Stimulated activated effector memory CD8-positive, alpha-beta T cell treated with anti-CD3 and anti-CD28 coated beads, Interleukin-12 subunit alpha, Interleukin-12 subunit beta, amount 100 ng/mL, for 72 hours (primary cell): ENCODE measurements at regions not wholly inside any gene's neighbourhood (a gene's known extent, or its start where the extent isn't known, plus 50 kb on each side); places are given as distances from the start of the nearest gene placed in this dataset.
"Not testable (repeated sequence)": the region's sequence is repeated elsewhere in the genome, so short reads cannot be mapped to it uniquely, and the experiment has no call there.

Source experiments
- ATAC-seq: fragments of 150-1000 bp; cut with Tn5 transposase; 2 replicates; pipeline ENCODE4 v1.10.0; 2021
- DNase-seq, 2 donors: peaks; one replicate each; pipeline ENCODE4 v3.0.0; 2021 to 2022; ENCODE audit warnings: low spot score in 2 of 2
- H3K27ac Mint-ChIP-seq: one replicate; pipeline ENCODE4 v1.8.0; 2022; ENCODE audit warnings: mild to moderate bottlenecking, mixed read lengths
- H3K36me3 Mint-ChIP-seq: one replicate; pipeline ENCODE4 v1.8.0; 2022; ENCODE audit warnings: mild to moderate bottlenecking, mixed read lengths
- H3K4me1 Mint-ChIP-seq: one replicate; pipeline ENCODE4 v1.8.0; 2022; ENCODE audit warnings: mixed read lengths
- H3K4me3 Mint-ChIP-seq: one replicate; pipeline ENCODE4 v1.8.0; 2022; ENCODE audit warnings: mild to moderate bottlenecking, mixed read lengths
- H3K9me3 Mint-ChIP-seq: one replicate; pipeline ENCODE4 v1.8.0; 2022; ENCODE audit warnings: mixed read lengths

DNA sequence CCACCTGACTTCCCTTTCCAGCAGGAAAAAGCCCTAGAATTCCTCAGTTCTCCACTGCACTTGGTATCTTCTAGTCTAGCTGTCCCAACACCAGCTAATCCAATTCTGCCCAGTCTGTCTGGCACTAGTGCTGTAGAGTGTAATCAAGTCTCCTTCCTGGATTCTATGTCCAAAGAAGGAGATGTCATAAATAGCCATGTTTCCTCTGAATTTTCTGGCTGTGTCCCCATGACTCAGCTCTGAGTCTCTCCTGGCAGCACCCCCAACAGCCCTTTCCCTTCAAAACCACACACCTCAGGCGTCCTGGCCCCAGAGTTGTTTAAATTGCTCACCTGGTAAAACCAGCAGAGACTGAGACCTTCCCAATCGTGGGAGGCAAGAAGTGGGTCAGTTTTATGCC, 197.2 kb downstream of the GRXCR1 start:
- no peaks in the 10 kb centered on the region for H3K36me3 Mint-ChIP-seq
- DNase-seq (no peak), ATAC-seq (no peak)
- H3K9me3 Mint-ChIP-seq = no peaks in the 10 kb centered on the region
- H3K4me3 Mint-ChIP-seq = no peak overlapping the region
- no peak overlapping the region for H3K27ac Mint-ChIP-seq
- H3K4me1 Mint-ChIP-seq = no peaks in the 10 kb centered on the region

GRCh38 chr4:43103048-43103447, 210.5 kb downstream of the GRXCR1 start:
- H3K27ac Mint-ChIP-seq = no peak overlapping the region
- H3K4me3 Mint-ChIP-seq = no peak overlapping the region
- H3K9me3 Mint-ChIP-seq = peaks cover 7% of the 10 kb centered on the region
- DNase-seq = no peak
- ATAC-seq = no peak
- H3K4me1 Mint-ChIP-seq = no peaks in the 10 kb centered on the region
- H3K36me3 Mint-ChIP-seq = no peaks in the 10 kb centered on the region

GRCh38 chr4:43112139-43112538, 219.6 kb downstream of the GRXCR1 start:
- H3K27ac Mint-ChIP-seq = no peak overlapping the region
- peaks cover 15% of the 10 kb centered on the region for H3K9me3 Mint-ChIP-seq
- DNase-seq (no peak), ATAC-seq (no peak)
- H3K4me3 Mint-ChIP-seq = no peak overlapping the region
- H3K36me3 Mint-ChIP-seq = no peaks in the 10 kb centered on the region
- no peaks in the 10 kb centered on the region for H3K4me1 Mint-ChIP-seq

DNA sequence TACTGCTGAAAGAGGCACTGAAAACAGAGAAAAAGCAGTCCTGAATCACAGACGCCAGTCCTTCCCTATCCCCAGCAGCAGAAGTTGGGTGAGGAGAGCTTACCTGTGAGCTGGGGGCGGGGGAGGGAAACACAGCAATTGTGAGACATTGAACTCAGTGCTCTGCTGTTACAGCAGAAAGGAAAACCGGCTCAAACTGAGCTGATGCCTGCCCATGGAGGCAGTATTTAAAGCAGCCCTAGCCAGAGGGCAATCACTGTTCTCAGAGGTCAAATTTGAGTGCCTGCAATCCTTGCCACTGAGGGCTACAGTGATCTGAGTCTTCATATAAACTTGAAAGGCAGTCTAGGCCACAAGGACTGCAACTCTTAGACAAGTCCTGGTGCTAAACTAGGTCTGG, 220.7 kb downstream of the GRXCR1 start:
- peaks cover 15% of the 10 kb centered on the region for H3K9me3 Mint-ChIP-seq
- no peaks in the 10 kb centered on the region for H3K4me1 Mint-ChIP-seq
- no peak for ATAC-seq
- no peak overlapping the region for H3K27ac Mint-ChIP-seq
- H3K36me3 Mint-ChIP-seq = no peaks in the 10 kb centered on the region
- no peak overlapping the region for H3K4me3 Mint-ChIP-seq
- DNase-seq = no peak

DNA sequence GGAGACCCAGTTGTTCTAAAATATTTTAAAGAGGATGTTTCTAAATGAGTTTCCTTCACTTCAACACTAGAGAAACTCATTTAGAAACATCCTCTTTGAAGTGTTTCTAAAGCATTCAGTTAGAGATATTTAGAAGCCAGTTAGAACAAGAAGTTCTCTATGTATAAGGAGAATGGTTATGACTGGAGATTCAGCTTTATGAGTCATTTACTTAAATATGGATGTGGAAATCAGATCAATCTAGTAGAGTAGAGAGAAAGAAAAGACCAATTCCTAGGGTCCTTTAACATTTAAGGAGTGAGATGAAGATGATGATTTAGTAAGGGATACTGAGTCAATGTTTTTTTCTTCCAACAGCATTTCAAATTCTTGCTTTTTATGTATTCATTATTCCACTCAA, 234.1 kb downstream of the GRXCR1 start:
- ATAC-seq (no peak), DNase-seq (no peak)
- H3K4me3 Mint-ChIP-seq = no peak overlapping the region
- H3K4me1 Mint-ChIP-seq = no peaks in the 10 kb centered on the region
- H3K36me3 Mint-ChIP-seq = no peaks in the 10 kb centered on the region
- no peak overlapping the region for H3K27ac Mint-ChIP-seq
- H3K9me3 Mint-ChIP-seq = peaks cover 9% of the 10 kb centered on the region

GRCh38 chr4:43130228-43131021, 237.9 kb downstream of the GRXCR1 start:
- Mint-ChIP-seq H3K4me3 (no peak overlapping the region), H3K27ac (no peak overlapping the region), H3K9me3 (peaks cover 5% of the 10 kb centered on the region), H3K4me1 (no peaks in the 10 kb centered on the region), H3K36me3 (no peaks in the 10 kb centered on the region)
- ATAC-seq (no peak), DNase-seq (no peak)

GRCh38 chr4:43132010-43132582, 239.6 kb downstream of the GRXCR1 start:
- ATAC-seq = no peak
- H3K36me3 Mint-ChIP-seq = no peaks in the 10 kb centered on the region
- no peaks in the 10 kb centered on the region for H3K9me3 Mint-ChIP-seq

DNA sequence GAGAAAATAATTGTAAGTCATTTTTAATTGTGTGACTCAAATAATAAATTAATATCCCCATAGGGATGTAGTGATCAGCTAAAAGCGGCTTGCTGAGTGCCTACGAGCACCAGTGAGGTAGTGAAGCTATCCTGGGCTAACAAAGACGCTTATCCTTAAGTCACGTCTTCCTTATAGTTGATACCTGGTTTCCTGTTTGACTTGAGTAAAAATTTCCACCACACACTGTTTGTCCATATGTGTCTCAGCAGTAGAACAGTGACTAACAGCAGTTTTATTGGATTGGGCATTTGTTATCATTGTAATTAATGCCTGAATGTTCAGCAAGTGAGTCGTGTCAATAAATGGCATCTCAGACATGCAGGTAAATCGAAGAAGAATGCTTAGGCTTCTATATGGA, 241.1 kb downstream of the GRXCR1 start:
- H3K27ac Mint-ChIP-seq = no peak overlapping the region
- no peak overlapping the region for H3K4me3 Mint-ChIP-seq
- no peaks in the 10 kb centered on the region for H3K36me3 Mint-ChIP-seq
- no peaks in the 10 kb centered on the region for H3K9me3 Mint-ChIP-seq
- DNase-seq (no peak), ATAC-seq (no peak)
- H3K4me1 Mint-ChIP-seq = no peaks in the 10 kb centered on the region

More at GRCh38 chr4:43132010-43132582, 239.6 kb downstream of the GRXCR1 start:
- peak in 1 of 2 donors; percentile 61 for DNase-seq
- Mint-ChIP-seq H3K27ac (no peak overlapping the region), H3K4me1 (no peaks in the 10 kb centered on the region), H3K4me3 (no peak overlapping the region)

DNA sequence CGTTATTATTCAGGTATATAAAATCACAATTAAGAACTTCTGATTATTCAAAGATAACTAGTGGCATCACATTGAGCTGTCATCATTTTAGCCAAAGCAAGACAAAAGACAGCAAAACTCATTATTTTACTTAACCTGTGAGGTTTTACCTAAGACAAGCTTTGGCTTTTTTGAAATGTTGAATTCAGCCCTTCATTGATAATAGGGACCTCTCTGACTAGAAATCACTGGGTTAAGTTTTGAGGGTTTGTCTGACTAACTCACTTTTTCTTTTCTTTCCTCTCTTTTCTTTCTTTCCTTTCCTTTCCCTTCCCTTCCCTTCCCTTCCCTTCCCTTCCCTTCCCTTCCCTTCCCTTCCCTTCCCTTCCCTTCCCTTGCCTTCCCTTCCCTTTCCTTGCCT, 244.2 kb downstream of the GRXCR1 start:
- no peaks in the 10 kb centered on the region for H3K4me1 Mint-ChIP-seq
- no peak overlapping the region for H3K27ac Mint-ChIP-seq
- peaks cover 4% of the 10 kb centered on the region for H3K9me3 Mint-ChIP-seq
- ATAC-seq (no peak), DNase-seq (no peak)
- no peak overlapping the region for H3K4me3 Mint-ChIP-seq
- no peaks in the 10 kb centered on the region for H3K36me3 Mint-ChIP-seq

DNA sequence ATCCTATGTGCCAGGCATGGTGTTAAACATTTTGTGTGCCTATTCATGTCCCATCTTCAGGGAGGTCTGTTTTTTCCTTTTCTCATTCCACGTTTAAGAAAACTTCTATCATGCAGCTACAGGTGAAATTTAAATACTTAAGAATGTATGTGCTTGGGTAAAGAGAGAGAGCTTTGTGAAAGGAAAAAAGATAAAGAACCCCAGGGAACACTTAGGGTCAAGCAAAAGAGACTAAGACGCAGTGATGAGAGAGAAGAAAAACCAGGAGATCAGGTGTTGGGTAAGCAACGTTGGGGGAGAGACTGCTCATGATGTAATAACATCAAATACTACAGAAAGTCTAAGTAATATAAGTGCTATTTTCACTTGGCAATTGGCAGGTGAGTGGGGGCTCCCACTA, 253.7 kb downstream of the GRXCR1 start:
- H3K4me1 Mint-ChIP-seq = no peaks in the 10 kb centered on the region
- H3K4me3 Mint-ChIP-seq = no peak overlapping the region
- H3K36me3 Mint-ChIP-seq = peaks cover 4% of the 10 kb centered on the region
- ATAC-seq (no peak), DNase-seq (no peak)
- no peak overlapping the region for H3K27ac Mint-ChIP-seq
- peaks cover 13% of the 10 kb centered on the region for H3K9me3 Mint-ChIP-seq

- Mint-ChIP-seq H3K4me3 (no peak overlapping the region), H3K27ac (no peak overlapping the region), H3K36me3 (peaks cover 4% of the 10 kb centered on the region), H3K9me3 (peaks cover 13% of the 10 kb centered on the region), H3K4me1 (no peaks in the 10 kb centered on the region)
- DNase-seq (no peak), ATAC-seq (no peak)
These were observed 256.0 kb downstream of the GRXCR1 start for GRCh38 chr4:43148481-43148880.

- H3K9me3 Mint-ChIP-seq = no peaks in the 10 kb centered on the region
- H3K36me3 Mint-ChIP-seq = no peaks in the 10 kb centered on the region
- H3K4me1 Mint-ChIP-seq = no peaks in the 10 kb centered on the region
- H3K4me3 Mint-ChIP-seq = no peak overlapping the region
- no peak for DNase-seq
- H3K27ac Mint-ChIP-seq = no peak overlapping the region
- no peak for ATAC-seq
These were observed 270.7 kb downstream of the GRXCR1 start for GRCh38 chr4:43163101-43163792.

GRCh38 chr4:43189741-43190140, 297.2 kb downstream of the GRXCR1 start:
- no peak for DNase-seq
- no peak for ATAC-seq
- H3K9me3 Mint-ChIP-seq = peaks cover 5% of the 10 kb centered on the region
- no peak overlapping the region for H3K4me3 Mint-ChIP-seq
- H3K27ac Mint-ChIP-seq = no peak overlapping the region
- no peaks in the 10 kb centered on the region for H3K4me1 Mint-ChIP-seq
- H3K36me3 Mint-ChIP-seq = no peaks in the 10 kb centered on the region

- H3K9me3 Mint-ChIP-seq = peaks cover 11% of the 10 kb centered on the region
- H3K4me1 Mint-ChIP-seq, H3K27ac Mint-ChIP-seq, DNase-seq, ATAC-seq, H3K4me3 Mint-ChIP-seq, H3K36me3 Mint-ChIP-seq: not testable (repeated sequence)
These were observed 320.1 kb downstream of the GRXCR1 start for GRCh38 chr4:43212576-43212975.

DNA sequence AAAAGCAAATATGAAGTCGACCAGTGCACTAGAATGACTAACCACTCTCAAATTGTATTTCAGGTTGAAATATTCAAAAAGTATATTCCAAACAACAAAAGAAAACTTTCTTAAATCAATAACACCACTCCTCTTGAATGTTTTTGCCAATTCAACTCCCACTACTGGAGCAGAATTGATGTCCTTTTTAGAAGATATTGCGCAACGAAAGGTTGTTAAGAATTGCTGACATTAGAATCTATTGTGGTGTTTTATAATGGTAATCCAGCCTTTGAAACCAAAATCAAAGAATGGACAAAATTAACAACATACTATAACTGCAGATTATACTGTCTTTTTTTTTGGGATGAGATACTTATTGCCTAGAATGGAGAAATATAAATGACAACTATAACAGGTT, 331.3 kb downstream of the GRXCR1 start:
- ATAC-seq (no peak), DNase-seq (no peak)
- Mint-ChIP-seq H3K4me1 (no peaks in the 10 kb centered on the region), H3K9me3 (peaks cover 15% of the 10 kb centered on the region), H3K36me3 (no peaks in the 10 kb centered on the region), H3K4me3 (no peak overlapping the region), H3K27ac (no peak overlapping the region)

DNA sequence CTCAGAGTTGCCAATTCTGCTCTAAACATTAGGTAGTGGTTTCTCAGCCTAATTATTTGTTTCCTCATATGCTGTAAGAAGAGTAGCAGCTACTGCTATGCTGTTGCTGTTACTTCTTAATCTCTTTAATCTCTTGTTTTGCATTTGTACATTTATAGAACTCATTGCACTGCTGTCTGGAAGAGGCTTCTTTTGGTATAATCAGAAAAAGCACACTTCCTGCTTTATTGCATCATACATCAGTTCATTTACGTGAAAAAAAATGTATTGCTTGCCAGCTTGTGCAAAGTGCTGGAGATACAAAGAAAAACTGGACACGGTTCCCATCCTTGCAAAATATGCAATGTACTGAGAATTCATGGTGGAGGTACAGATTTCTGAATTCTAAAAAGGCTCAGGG, 332.0 kb downstream of the GRXCR1 start:
- peaks cover 15% of the 10 kb centered on the region for H3K9me3 Mint-ChIP-seq
- H3K4me1 Mint-ChIP-seq = no peaks in the 10 kb centered on the region
- H3K36me3 Mint-ChIP-seq = no peaks in the 10 kb centered on the region
- H3K27ac Mint-ChIP-seq = no peak overlapping the region
- H3K4me3 Mint-ChIP-seq = no peak overlapping the region
- ATAC-seq (no peak), DNase-seq (no peak)
